HepG2 (cell line): ENCODE measurements at regions not wholly inside any gene's neighbourhood (a gene's known extent, or its start where the extent isn't known, plus 50 kb on each side); places are given as distances from the start of the nearest gene placed in this dataset.

Source experiments
- ATAC-seq: fragments of 200-7000 bp; cut with Tn5 transposase; 3 replicates; pipeline ENCODE4 v1.9.1; 2020; ENCODE audit warnings: mild to moderate bottlenecking, moderate library complexity
- BruUV-seq: library from RNA; stranded (reverse); fragments of 400-500 nt; replicated peaks from 2 replicates; lab custom pipeline; 2021; lab: Mats Ljungman, UMichigan
- CTCF ChIA-PET: fragments of 300-600 bp; formaldehyde crosslinking; extraction: SDS; loops from one replicate; lab custom pipeline; 2021; ENCODE audit warnings: low total read pairs, inconsistent platforms, low intra/inter-chr PET ratio; lab: Yijun Ruan, JAX
- POLR2A ChIA-PET: fragments of 350-600 bp; sonication (Branson Sonifier 250); formaldehyde crosslinking; loops from one replicate; lab custom pipeline; 2020; ENCODE audit warnings: antibody characterized with exemption, inconsistent platforms; lab: Yijun Ruan, JAX
- DNase-seq: peaks from one replicate; pipeline ENCODE4 v3.0.0-alpha.2; 2015; ENCODE audit warnings: low spot score
- FAIRE-seq: peaks from 3 replicates; lab custom pipeline; 2011; peaks lifted over from hg19 to GRCh38; lab: Jason Lieb, UNC
- H2AFZ ChIP-seq: one replicate; pipeline ENCODE4 v1.6.1; 2011; ENCODE audit warnings: low read length, inconsistent platforms
- H3K27ac ChIP-seq: fragments of 300-600 bp; 3 replicates; pipeline ENCODE4 v1.8.0; 2011; ENCODE audit warnings: mixed run types, mild to moderate bottlenecking, mixed read lengths, low read length, inconsistent platforms; ENCODE audit not compliant: insufficient read depth; ENCODE audit errors: extremely low read length
- H3K27me3 ChIP-seq, 2 experiments: fragments of 200-600 bp in 1 of 2; 2 replicates in 1 of 2; 3 replicates in 1 of 2; pipeline versions ENCODE4 v1.6.0 to v1.8.0; 2011; ENCODE audit warnings: low read length in 2 of 2, mild to moderate bottlenecking in 2 of 2, moderate library complexity in 2 of 2, inconsistent platforms in 1 of 2; ENCODE audit not compliant: insufficient read depth in 2 of 2, control insufficient read depth in 1 of 2
- H3K36me3 ChIP-seq, 2 experiments: fragments of 200-600 bp in 1 of 2; replicated peaks in 1 of 2; 2 replicates in 1 of 2; 3 replicates in 1 of 2; pipeline versions ENCODE4 v1.5.1 to v1.8.0; 2011; ENCODE audit warnings: low read length in 2 of 2, inconsistent platforms in 1 of 2; ENCODE audit not compliant: insufficient read depth in 2 of 2, control insufficient read depth in 1 of 2
- H3K4me1 ChIP-seq: 2 replicates; pipeline ENCODE4 v1.5.1; 2012; ENCODE audit warnings: low read length, inconsistent platforms; ENCODE audit not compliant: insufficient read depth
- H3K4me2 ChIP-seq: 2 replicates; pipeline ENCODE4 v1.6.0; 2011; ENCODE audit warnings: low read depth, low read length, inconsistent platforms
- H3K4me3 ChIP-seq, 3 experiments: fragments of 200-600 bp in 1 of 3; sonication (generic), shearing (Covaris generic) in 1 of 3; replicated peaks in 1 of 3; 2 replicates each; pipeline ENCODE4 v1.5.1; 2011 to 2016; ENCODE audit warnings: low read length in 3 of 3, inconsistent platforms in 2 of 3, low read depth in 2 of 3, mild to moderate bottlenecking in 2 of 3, control low read depth in 1 of 3, mixed read lengths in 1 of 3; ENCODE audit not compliant: insufficient read depth in 1 of 3
- H3K79me2 ChIP-seq: one replicate; pipeline ENCODE4 v1.6.1; 2011; ENCODE audit warnings: low read length, inconsistent platforms; ENCODE audit not compliant: insufficient read depth
- H3K9ac ChIP-seq: 2 replicates; pipeline ENCODE4 v1.6.0; 2011; ENCODE audit warnings: mild to moderate bottlenecking, low read depth, low read length, inconsistent platforms; ENCODE audit not compliant: insufficient read depth
- H3K9me3 ChIP-seq: 2 replicates; pipeline ENCODE4 v1.5.1; 2012; ENCODE audit warnings: mild to moderate bottlenecking, low read length
- H4K20me1 ChIP-seq: 2 replicates; pipeline ENCODE4 v1.6.0; 2011; ENCODE audit warnings: inconsistent platforms, mild to moderate bottlenecking, low read length, moderate library complexity; ENCODE audit not compliant: insufficient read depth
- AGO1 ChIP-seq: fragments of 200-400 bp; formaldehyde crosslinking; IDR thresholded peaks from 2 replicates; pipeline ENCODE4 v1.6.1; 2017; ENCODE audit warnings: mild to moderate bottlenecking, low read depth, low read length, moderate library complexity; ENCODE audit not compliant: poor library complexity, severe bottlenecking
- ARID5B ChIP-seq: IDR thresholded peaks from 2 replicates; pipeline ENCODE4 v1.4.0; 2020; ENCODE audit warnings: mild to moderate bottlenecking, missing genetic modification reagents
- CHD4 ChIP-seq: fragments of 200-600 bp; sonication (generic); IDR thresholded peaks from 2 replicates; pipeline ENCODE4 v1.7.0; 2017; ENCODE audit warnings: mild to moderate bottlenecking, low read length, borderline replicate concordance
- FOXO4 ChIP-seq: sonication (generic); formaldehyde crosslinking; conservative IDR thresholded peaks from 2 replicates; pipeline ENCODE4 v1.8.1; 2023; ENCODE audit warnings: missing genetic modification reagents
- KMT2A ChIP-seq: sonication (generic); formaldehyde crosslinking; IDR thresholded peaks from 2 replicates; pipeline ENCODE4 v1.4.0; 2020; ENCODE audit warnings: missing genetic modification reagents
- RBFOX2 ChIP-seq: fragments of 200-400 bp; formaldehyde crosslinking; IDR thresholded peaks from 2 replicates; pipeline ENCODE4 v1.6.1; 2017; ENCODE audit warnings: low read depth, mild to moderate bottlenecking, low read length
- SETDB1 ChIP-seq: sonication (generic); formaldehyde crosslinking; IDR thresholded peaks from 2 replicates; pipeline ENCODE4 v1.5.1; 2020; ENCODE audit warnings: missing genetic modification reagents, mild to moderate bottlenecking, borderline replicate concordance
- SMARCC2 ChIP-seq: fragments of 450-650 bp; IDR thresholded peaks from 2 replicates; pipeline ENCODE4 v1.6.1; 2017; ENCODE audit warnings: antibody characterized with exemption, mild to moderate bottlenecking
- ZFP1 ChIP-seq: IDR thresholded peaks from 2 replicates; pipeline ENCODE4 v1.6.1; 2016
- ZNF17 ChIP-seq: sonication (generic); formaldehyde crosslinking; IDR thresholded peaks from 2 replicates; pipeline ENCODE4 v1.5.0; 2020; ENCODE audit warnings: mild to moderate bottlenecking, missing genetic modification reagents
- ZNF326 ChIP-seq: sonication (generic); formaldehyde crosslinking; IDR thresholded peaks from 2 replicates; pipeline ENCODE4 v1.4.0; 2020; ENCODE audit warnings: missing genetic modification reagents, borderline replicate concordance
- ZNF333 ChIP-seq: sonication (generic); formaldehyde crosslinking; IDR thresholded peaks from 2 replicates; pipeline ENCODE4 v1.4.0; 2020; ENCODE audit warnings: mild to moderate bottlenecking, missing genetic modification reagents, borderline replicate concordance
- ZNF598 ChIP-seq: sonication (generic); formaldehyde crosslinking; IDR thresholded peaks from 2 replicates; pipeline ENCODE4 v1.5.1; 2020; ENCODE audit warnings: mild to moderate bottlenecking, missing genetic modification reagents, borderline replicate concordance
- ZNF724P ChIP-seq: sonication (generic); formaldehyde crosslinking; IDR thresholded peaks from 2 replicates; pipeline ENCODE4 v1.8.0; 2022; ENCODE audit warnings: missing genetic modification reagents, borderline replicate concordance
- ZSCAN20 ChIP-seq: sonication (generic); formaldehyde crosslinking; IDR thresholded peaks from 2 replicates; pipeline ENCODE4 v1.4.0; 2020; ENCODE audit warnings: missing genetic modification reagents, mild to moderate bottlenecking, borderline replicate concordance
- WGBS: methylation state at CpG from one replicate; pipeline ENCODE4 v1.1.6; 2017; ENCODE audit warnings: low lambda C conversion rate; 5-methylcytosine and 5-hydroxymethylcytosine counted together
- in situ Hi-C: cut with HindIII; loops from 2 replicates; pipeline ENCODE4 v1.10.0; 2017; ENCODE audit warnings: low pct_unique_long_range_greater_than_20kb; ENCODE audit not compliant: extremely low pct_ligation_motif_present
- intact Hi-C: fragments of 100-400 bp; cut with micrococcal nuclease; formaldehyde crosslinking; loops from one replicate; pipeline ENCODE4 v1.10.0; 2022; ENCODE audit not compliant: unreplicated experiment

- Histone ChIP-seq H3K27me3 (no peaks in the 10 kb centered on the region), H3K9me3 (no peaks in the 10 kb centered on the region), H3K4me1 (no peaks in the 10 kb centered on the region), H3K79me2 (no peaks in the 10 kb centered on the region), H4K20me1 (no peaks in the 10 kb centered on the region), H3K4me2 (no peak overlapping the region), H2AFZ (no peak overlapping the region), H3K27ac (no peak overlapping the region), H3K4me3 (no peak overlapping the region), H3K9ac (no peak overlapping the region), H3K36me3 (no peaks in the 10 kb centered on the region)
- FAIRE-seq: no peak
- in situ Hi-C loops: no loop called here
- intact Hi-C loops: no loop called here
- CTCF ChIA-PET: no interaction called here
- DNase-seq: no peak
- POLR2A ChIA-PET: no interaction called here
- no TSS peak for BruUV-seq
- WGBS: 25% methylated on average over 3 of the region's 3 CpGs
- no peak for ATAC-seq
- no peak for TF ChIP-seq ZFP1 (CRISPR knock-in tag)
- no peak for TF ChIP-seq ZSCAN20 (CRISPR knock-in tag)
- no peak for TF ChIP-seq KMT2A (CRISPR knock-in tag)
- TF ChIP-seq SMARCC2: no peak
- no peak for TF ChIP-seq ZNF333 (CRISPR knock-in tag)
- TF ChIP-seq AGO1: no peak
- no peak for TF ChIP-seq ZNF326
- TF ChIP-seq CHD4: no peak
- TF ChIP-seq ZNF724P (CRISPR knock-in tag): no peak
- TF ChIP-seq FOXO4 (CRISPR knock-in tag): no peak
- no peak for TF ChIP-seq ZNF17 (CRISPR knock-in tag)
- no peak for TF ChIP-seq ARID5B
- TF ChIP-seq RBFOX2: no peak
- no peak for TF ChIP-seq ZNF598
- no peak for TF ChIP-seq SETDB1
Observed at GRCh38 chr5:104646416-104646815, 1083.8 kb upstream of the NUDT12 start.
